ENCODE measurements at regions not wholly inside any gene's neighbourhood (a gene's known extent, or its start where the extent isn't known, plus 50 kb on each side); places are given as distances from the start of the nearest gene placed in this dataset.

GRCh38 chr7:132723506-132724081 is 147.3 kb upstream of the PLXNA4 start:
- Histone ChIP-seq H3K4me3 (ENCODE audit: low read depth in 1 of 2, low read length in 2 of 2) (no peak overlapping the region), H3K79me2 (ENCODE audit: insufficient read depth, low read length) (no peaks in the 10 kb centered on the region), H4K20me1 (ENCODE audit: insufficient read depth, low read length) (no peaks in the 10 kb centered on the region), H3K27me3 (ENCODE audit: insufficient read depth, low read length, poor library complexity) (no peaks in the 10 kb centered on the region), H2AFZ (ENCODE audit: low read depth, low read length) (no peak overlapping the region), H3K4me2 (ENCODE audit: insufficient read depth, low read length) (no peak overlapping the region), H3K27ac (ENCODE audit: low read length) (no peak overlapping the region), H3K9me3 (ENCODE audit: insufficient read depth, low read length, severe bottlenecking) (no peaks in the 10 kb centered on the region), H3K4me1 (ENCODE audit: insufficient read depth, low read length) (no peaks in the 10 kb centered on the region), H3K9ac (ENCODE audit: low read depth, low read length) (no peak overlapping the region), H3K36me3 (ENCODE audit: insufficient read depth, low read length) (no peaks in the 10 kb centered on the region)
- ATAC-seq (ENCODE audit: insufficient read depth, low read depth), result no peak
- TF ChIP-seq, protein P1, sequence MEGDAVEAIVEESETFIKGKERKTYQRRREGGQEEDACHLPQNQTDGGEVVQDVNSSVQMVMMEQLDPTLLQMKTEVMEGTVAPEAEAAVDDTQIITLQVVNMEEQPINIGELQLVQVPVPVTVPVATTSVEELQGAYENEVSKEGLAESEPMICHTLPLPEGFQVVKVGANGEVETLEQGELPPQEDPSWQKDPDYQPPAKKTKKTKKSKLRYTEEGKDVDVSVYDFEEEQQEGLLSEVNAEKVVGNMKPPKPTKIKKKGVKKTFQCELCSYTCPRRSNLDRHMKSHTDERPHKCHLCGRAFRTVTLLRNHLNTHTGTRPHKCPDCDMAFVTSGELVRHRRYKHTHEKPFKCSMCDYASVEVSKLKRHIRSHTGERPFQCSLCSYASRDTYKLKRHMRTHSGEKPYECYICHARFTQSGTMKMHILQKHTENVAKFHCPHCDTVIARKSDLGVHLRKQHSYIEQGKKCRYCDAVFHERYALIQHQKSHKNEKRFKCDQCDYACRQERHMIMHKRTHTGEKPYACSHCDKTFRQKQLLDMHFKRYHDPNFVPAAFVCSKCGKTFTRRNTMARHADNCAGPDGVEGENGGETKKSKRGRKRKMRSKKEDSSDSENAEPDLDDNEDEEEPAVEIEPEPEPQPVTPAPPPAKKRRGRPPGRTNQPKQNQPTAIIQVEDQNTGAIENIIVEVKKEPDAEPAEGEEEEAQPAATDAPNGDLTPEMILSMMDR (IDR thresholded peaks at IDR 0.05; ENCODE audit: borderline replicate concordance, extremely low read depth, low read length, poor library complexity, severe bottlenecking), result no peak
- TF ChIP-seq EZH2 (IDR thresholded peaks at IDR 0.05; ENCODE audit: borderline replicate concordance, low read depth, low read length, severe bottlenecking), result no peak
- no peak for DNase-seq

GRCh38 chr7:132720835-132721234 is 144.6 kb upstream of the PLXNA4 start:
- Histone ChIP-seq H3K4me3 (ENCODE audit: low read depth in 1 of 2, low read length in 2 of 2) (no peak overlapping the region), H4K20me1 (ENCODE audit: insufficient read depth, low read length) (no peaks in the 10 kb centered on the region), H3K9ac (ENCODE audit: low read depth, low read length) (no peak overlapping the region), H3K27me3 (ENCODE audit: insufficient read depth, low read length, poor library complexity) (no peaks in the 10 kb centered on the region), H3K36me3 (ENCODE audit: insufficient read depth, low read length) (no peaks in the 10 kb centered on the region), H3K4me1 (ENCODE audit: insufficient read depth, low read length) (no peaks in the 10 kb centered on the region), H3K9me3 (ENCODE audit: insufficient read depth, low read length, severe bottlenecking) (no peaks in the 10 kb centered on the region), H3K4me2 (ENCODE audit: insufficient read depth, low read length) (no peak overlapping the region), H2AFZ (ENCODE audit: low read depth, low read length) (no peak overlapping the region), H3K79me2 (ENCODE audit: insufficient read depth, low read length) (no peaks in the 10 kb centered on the region), H3K27ac (ENCODE audit: low read length) (no peak overlapping the region)
- ATAC-seq (ENCODE audit: insufficient read depth, low read depth) (no peak), DNase-seq (no peak)
- TF ChIP-seq, protein P1 (IDR thresholded peaks at IDR 0.05; ENCODE audit: borderline replicate concordance, extremely low read depth, low read length, poor library complexity, severe bottlenecking), result no peak
- TF ChIP-seq EZH2 (IDR thresholded peaks at IDR 0.05; ENCODE audit: borderline replicate concordance, low read depth, low read length, severe bottlenecking), result no peak

DNA sequence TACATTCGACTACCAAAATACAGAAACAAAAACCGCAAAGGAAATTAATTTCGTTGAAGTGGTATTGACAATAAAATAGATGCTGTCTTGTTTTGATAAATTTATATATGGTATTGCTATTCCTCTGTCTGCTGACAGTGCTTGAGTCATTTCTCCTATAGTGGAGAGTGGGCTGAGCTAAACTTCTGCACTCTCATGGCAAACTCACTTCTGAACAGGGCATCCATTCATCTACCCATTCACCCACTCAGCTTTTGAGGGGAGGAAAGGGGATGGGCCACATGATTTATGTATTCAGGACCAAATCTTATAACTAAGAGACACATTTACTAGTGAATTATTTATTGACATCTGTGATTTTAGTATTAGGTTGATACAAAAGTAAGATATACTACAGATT is 137.6 kb upstream of the PLXNA4 start:
- no peaks in the 10 kb centered on the region for H3K4me1 ChIP-seq (ENCODE audit: insufficient read depth, low read length)
- H2AFZ ChIP-seq (ENCODE audit: low read depth, low read length), result no peak overlapping the region
- no peaks in the 10 kb centered on the region for H3K27me3 ChIP-seq (ENCODE audit: insufficient read depth, low read length, poor library complexity)
- H4K20me1 ChIP-seq (ENCODE audit: insufficient read depth, low read length), result no peaks in the 10 kb centered on the region
- no peak for DNase-seq
- H3K79me2 ChIP-seq (ENCODE audit: insufficient read depth, low read length), result no peaks in the 10 kb centered on the region
- no peak for ATAC-seq (ENCODE audit: insufficient read depth, low read depth)
- H3K4me2 ChIP-seq (ENCODE audit: insufficient read depth, low read length), result no peak overlapping the region
- no peak overlapping the region for H3K4me3 ChIP-seq (ENCODE audit: low read depth in 1 of 2, low read length in 2 of 2)
- H3K36me3 ChIP-seq (ENCODE audit: insufficient read depth, low read length), result no peaks in the 10 kb centered on the region
- TF ChIP-seq EZH2 (IDR thresholded peaks at IDR 0.05; ENCODE audit: borderline replicate concordance, low read depth, low read length, severe bottlenecking), result no peak
- TF ChIP-seq, protein P1 (IDR thresholded peaks at IDR 0.05; ENCODE audit: borderline replicate concordance, extremely low read depth, low read length, poor library complexity, severe bottlenecking), result no peak
- no peaks in the 10 kb centered on the region for H3K9me3 ChIP-seq (ENCODE audit: insufficient read depth, low read length, severe bottlenecking)
- H3K9ac ChIP-seq (ENCODE audit: low read depth, low read length), result no peak overlapping the region
- no peak overlapping the region for H3K27ac ChIP-seq (ENCODE audit: low read length)

Data from DND-41 (cell line).